NCI-H748 (cell line): ENCODE measurements at regions not wholly inside any gene's neighbourhood (a gene's known extent, or its start where the extent isn't known, plus 50 kb on each side); places are given as distances from the start of the nearest gene placed in this dataset.

Source experiments
- DNase-seq: peaks from one replicate; lab custom pipeline; 2025; ENCODE audit not compliant: unreplicated experiment; lab: John Stamatoyannopoulos, UW

DNA sequence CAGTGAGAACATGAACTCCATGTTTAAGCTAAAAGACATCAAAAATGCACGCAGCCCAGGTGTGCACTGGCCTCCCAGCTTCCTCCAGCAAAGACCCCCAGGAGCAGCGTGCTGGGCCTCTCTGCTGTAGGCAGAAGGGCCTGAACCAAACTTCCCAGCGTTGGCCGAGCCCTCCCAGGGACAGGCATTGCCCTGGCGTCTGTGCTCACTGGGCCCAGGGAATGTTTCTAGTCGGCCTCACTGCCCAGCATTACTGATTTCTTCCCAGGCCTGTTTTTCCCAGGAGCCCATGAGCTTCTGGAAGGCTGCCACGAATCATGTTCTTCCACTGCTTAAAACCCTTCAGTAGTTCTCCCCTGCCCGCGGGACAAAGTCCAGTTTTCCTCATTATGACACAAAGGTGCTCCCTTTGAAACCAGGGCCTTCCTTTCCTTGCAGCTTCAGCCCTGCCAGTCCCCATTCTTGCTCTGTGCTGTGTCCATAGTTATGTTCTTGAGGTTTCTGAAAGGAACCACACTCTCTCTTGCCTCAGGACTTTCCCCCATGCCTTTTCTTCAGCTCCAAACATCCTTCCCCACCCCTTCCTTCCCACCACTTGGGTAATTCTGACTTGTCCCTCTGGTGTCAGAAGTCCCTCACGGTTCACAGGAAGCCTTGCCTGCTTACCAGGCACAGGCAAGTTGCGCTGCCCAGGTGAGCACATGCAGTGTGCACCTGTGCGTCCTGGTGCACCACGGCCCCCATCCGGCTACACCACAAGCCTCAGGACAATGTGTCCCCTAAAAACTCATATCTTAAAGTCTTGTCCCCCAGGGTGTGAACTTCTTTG lies 93.4 kb upstream of the ENPP6 start:
- no peak for DNase-seq

DNA sequence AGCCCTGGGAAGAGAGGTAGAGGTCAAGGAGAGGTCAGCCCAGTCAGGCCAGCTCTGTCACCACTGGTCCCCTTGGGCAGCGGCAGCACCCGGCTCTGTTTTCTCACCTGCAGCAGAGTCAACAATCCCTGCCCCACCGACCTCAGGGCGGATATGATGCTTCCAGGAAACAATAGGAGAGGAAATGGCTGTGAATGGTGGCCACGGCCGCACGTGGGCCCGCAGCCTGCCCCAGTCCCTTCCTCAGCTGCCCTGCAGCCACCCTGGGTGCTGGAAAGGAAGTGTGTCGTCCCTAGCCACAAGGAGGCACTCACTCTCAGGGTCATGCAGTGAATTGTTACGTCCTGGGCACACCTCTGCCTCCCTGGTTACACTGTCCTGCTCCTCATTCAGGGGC lies 92.5 kb upstream of the ENPP6 start:
- DNase-seq, result peak; percentile 10

DNA sequence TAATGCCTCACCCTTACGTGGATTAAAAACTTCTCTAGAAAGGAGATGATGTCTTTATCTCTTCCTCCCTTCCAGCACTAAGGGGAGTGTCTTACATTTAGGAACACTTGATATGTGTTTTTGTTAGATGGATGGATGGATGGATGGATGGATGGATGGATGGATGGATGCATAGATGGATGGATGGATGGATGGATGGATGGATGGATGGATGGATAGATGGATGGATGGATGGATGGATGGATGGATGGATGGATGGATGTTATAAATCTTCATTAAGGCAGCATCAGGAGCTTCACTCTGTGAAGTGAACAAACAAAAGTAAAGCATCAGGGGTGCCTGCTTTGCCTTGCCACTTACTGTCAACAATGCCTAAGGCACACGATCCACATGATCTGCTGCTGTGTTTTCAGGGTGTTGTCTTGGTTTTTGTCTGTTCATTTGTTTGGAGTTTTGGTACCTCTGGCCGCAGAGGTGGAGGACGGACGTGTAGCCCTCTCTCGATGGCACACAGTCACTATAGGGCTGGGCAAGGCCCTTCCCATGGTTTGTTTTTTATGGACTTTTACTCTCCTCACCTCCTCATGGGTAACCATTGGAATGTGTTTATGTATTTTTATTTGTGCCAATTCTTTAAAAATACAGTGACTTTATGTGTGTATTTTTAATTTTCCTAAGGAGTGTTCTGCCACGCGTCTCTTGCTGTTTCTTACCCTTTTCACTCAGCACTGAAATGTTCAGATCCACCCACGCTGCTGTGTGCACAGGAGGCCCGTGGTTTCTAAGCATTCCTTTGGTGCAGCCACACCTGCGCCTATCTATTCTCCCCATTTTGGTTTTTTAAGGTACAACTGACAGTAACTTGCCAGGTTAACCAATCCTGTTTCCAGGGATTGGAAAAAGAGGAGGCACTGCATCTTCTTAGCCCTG lies 91.8 kb upstream of the ENPP6 start:
- DNase-seq, result no peak

DNA sequence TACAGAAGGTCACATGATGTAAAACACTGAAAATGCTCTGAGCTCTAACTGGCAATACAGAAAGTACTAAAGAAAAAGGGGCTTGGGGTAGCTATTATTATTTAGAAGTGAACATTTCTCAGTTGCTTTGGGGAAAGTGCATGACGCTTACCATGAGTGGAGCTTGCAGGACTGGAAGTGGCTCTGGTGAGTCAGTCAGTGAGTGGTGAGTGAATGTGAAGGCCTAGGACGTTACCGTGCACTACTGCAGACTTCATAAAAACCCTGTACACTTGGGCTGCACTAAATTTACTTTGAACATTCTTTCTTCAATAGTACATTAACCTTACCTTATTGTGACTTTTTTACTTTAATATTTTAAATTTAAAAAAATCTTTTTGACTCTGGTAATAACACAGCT lies 89.3 kb upstream of the ENPP6 start:
- no peak for DNase-seq

DNA sequence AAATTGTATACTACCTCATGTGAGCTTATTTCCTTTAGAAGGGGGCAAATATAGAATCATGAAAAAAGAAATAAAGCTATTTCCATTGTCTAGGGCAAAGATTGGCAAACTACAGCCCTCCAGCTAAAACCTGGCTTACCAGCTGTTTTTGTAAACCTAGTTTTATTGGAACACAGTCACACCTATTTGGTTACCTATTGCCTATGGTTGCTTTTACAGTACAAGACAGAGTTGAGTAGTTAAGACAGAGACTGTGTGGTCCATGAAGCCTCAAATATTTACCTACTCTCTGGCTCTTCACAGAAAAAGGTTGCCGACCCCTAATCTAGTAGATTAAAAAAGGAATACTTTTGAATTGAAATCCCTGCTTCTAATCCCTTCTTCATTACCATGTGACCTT lies 88.8 kb upstream of the ENPP6 start:
- DNase-seq, result no peak

DNA sequence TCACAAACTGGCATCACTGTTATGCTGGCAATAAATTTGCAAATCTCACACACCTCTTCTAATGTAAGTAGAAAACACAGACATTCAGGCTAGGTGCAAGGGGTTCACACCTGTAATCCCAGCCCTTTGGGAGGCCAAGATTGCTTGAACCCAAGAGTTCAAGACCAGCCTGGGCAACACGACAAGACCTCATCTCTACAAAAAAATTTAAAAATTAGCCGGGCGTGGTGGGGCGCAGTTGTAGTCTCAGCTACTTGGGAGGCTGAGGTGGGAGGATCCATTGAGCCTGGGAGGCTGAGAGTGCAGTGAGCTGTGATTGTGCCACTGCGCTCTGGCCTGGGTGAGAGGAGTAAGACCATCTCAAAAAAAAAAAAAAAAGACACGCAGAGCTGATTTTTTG lies 83.1 kb upstream of the ENPP6 start:
- DNase-seq, result no peak

DNA sequence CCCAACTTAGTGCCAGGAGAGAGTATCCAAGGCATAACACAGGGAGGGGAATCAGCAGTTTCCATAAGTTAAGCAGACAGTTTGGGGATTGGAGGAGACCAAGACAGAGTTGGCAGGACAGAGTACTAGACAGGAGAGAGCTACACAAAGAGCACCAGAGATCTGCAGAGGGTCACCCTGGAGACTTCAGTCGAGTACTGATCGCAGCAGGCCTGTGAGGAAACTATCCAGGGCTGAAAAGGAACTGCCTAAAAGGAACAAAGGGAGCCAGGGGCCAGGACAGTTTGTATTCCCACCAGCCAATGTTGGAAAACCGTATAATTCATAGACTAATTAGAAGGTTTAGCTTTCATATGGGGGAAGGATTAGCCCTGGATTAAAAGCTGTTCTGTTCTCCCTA lies 80.6 kb upstream of the ENPP6 start:
- no peak for DNase-seq

DNA sequence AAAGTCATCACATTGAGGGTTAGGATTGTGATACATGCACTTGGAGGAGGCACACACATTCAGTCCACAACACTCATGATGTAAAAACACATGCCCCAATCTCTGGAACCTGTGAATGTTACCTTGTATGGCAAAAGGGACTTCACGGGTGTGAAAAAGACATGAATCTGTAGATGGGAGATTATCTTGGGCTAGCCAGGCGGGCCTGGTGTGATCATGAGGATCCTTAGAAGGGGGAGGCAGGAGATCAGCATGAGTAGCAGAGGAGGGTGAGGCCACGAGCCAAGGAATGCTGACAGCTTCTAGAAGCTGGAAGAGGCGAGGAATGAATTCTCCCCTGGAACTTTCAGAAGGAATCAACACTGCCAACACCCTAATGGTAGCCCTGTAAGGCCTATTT lies 77.5 kb upstream of the ENPP6 start:
- DNase-seq, result no peak

DNA sequence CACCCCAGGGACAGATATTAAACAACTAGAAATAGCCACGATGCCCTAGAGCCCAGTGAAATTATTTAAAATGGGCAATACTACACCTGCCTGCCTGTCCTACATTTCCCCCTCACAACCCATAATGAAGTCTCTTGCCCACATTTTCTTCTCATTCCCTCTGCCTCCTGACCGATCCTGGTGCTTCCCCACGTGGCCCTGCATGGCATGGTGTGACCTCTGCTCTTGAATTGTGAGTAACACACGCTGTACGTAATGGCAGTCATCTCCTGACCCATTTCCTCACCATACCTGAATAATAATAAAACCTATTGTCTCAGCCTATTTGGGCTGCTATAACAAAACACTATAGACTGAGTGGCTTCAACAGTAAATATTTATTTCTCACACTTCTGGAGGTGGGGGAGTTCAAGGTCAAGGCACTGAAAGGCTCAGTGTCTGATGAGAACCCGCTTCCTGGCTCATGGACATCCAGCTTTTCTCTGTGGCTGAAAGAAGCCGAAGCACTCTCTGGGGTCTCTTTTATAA lies 77.0 kb upstream of the ENPP6 start:
- no peak for DNase-seq

DNA sequence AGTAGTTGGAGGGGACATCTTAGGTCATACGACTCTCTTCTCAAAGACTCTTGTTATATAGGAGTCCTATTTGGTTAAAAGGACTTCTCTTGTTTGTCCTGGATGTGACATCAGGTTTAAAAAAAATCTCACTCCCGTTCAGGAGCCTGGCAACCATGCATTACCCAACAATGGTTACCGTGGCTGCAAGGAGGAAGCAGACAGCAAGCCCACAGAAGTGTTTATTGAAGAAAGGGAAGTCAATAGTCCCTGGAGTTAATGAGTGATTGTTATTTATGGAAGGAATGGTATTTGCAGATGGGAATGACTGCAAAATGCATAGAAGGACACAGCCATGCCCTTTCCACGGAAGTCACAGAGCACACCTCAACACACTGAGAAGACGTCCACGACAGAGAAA lies 75.9 kb upstream of the ENPP6 start:
- DNase-seq, result peak; percentile 25

DNA sequence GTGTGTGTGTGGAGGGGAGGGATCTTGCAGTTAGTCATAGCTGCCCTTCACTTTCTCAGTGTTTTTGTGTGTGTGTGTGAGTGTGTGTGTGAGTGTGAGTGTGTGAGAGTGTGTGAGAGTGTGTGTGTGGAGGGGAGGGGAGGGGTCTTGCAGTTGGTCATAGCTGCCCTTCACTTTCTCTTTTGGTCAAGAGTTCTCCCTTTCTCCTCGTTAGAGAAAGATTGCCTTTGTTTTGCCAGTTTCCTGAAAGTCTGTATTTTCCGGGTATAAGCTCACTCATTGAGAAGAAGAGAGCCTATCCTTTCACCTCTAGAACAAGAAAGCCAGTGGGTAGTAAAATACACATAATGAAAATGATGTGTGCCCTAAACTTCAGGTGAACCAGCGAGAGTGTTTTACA lies 75.2 kb upstream of the ENPP6 start:
- no peak for DNase-seq

DNA sequence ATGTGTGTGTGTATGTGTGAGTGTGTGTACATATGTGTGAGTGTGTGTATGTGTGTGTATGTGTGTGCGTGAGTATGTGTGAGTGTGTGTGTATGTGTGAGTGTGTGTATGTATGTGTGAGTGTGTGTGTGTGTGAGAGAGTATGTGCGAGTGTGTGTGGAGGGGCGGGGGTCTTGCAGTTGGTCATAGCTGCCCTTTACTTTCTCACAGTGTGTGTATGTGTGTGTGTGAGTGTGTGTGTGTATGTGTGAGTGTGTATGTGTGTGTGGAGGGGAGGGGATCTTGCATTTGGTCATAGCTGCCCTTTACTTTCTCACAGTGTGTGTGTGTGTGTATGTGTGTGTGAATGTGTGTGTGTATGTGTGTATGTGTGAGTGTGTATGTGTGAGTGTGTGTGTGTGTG lies 74.8 kb upstream of the ENPP6 start:
- no peak for DNase-seq

DNA sequence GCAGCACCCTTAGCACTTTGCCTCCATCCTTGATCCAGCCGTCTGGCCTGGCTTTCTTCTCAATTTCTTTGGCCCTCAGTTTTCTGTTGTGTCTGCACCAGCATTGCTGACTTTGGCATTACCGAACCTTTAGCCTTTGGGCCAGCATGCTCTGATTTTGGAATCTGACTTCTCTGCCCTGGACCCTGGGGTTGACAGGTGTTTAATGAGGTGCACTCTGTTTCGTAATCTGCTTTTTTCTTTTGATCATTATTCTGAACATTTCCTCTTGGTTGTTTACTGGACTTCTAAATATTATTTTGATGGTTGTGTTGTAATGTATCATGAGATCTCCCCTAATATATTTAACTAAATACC lies 71.5 kb upstream of the ENPP6 start:
- no peak for DNase-seq

DNA sequence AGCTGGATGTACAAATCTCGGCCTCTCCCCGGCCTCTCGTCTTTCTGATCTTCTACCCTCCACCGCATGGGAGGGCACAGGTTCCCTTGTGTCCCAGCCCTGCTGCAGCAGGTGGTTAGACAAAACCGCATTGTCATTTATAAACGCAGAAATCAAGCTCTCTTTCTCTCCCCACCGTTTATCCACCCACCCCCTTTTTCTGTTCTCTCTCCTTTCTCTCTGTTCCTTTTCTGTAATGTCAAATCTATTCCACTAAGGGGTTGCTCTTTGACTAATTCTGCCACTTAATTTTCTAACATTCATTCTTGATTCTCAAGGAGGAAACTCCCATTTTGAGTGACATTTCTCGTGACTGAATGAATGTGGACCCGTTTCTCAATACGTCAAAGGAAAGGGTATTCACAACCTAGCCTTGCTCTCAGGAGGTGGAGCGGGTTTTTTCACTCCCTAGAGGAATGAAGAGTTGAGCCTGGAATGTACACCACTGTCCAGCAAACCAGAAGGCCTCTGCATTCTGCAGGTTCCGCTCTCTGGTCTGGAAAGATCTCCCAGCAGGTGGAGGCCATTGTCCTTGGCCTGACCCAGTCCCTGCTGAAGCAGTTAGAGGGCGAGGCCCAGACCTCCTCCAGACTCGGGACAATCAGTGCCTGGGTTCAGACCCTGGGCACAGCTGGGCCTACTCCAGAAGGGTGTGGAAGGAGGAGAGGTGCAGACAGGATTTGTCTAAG lies 70.9 kb upstream of the ENPP6 start:
- DNase-seq, result no peak

DNA sequence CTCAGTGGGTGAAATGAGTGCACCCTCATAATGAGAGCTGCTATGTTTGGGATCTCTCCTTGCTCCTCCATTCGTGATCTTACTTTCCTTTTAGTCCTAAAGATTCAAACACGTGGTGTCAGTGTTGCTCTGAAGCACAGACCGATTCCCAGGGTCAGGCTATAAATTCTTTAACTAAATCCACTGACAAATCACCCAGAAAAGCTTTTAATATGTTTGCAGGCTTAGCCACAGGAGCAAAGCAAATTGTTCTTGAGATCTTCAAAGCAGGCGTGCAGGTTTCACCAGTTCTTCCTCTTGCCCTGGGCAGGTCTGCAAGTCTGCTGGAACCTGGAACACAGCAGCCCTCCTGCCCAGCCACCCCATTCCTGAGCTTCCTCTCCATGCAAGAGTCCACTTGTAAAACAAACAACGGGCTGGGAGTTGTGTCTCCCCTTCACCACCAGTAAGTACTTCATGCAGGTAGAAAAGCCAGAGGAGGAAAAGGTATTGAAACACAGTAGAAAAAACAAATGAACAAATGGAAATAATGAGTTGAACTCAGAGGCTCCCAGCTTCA lies 70.1 kb upstream of the ENPP6 start:
- DNase-seq, result no peak

DNA sequence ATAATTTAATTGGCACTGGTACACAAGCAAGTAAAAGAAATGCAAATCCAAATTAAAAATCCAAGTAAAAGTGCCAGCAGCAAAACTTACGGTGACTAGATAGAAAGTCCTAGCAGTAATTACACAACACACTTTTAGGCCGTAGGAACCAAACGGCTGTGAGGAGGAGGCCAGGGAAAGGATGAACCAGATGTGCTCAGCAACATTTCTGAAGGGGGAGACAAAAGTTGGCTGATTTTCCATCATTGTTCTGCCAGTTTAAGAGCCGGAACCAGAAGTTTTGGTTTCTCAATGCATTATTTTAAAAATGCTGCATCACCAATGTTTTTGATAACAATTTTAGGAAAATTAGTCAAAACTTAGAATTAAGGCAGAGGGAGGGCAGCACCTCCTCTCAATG lies 68.7 kb upstream of the ENPP6 start:
- no peak for DNase-seq

DNA sequence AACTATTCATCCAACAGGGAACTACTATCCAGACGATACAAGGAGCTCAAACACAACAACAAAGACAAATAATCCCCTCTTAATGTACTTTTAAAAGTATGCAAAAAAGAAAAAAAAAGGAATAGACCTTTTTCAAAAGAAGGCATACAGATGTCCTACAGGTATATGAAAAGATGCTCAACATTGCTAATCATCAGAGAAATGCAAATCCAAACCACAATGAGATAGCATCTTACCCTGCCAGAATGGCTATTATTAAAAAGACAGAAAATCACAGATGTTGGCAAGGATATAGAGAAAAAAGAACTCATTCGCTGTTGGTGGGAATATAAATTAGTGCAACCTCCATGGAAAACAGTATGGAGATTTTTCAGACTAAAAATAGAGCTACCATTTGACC lies 67.1 kb upstream of the ENPP6 start:
- DNase-seq, result no peak

DNA sequence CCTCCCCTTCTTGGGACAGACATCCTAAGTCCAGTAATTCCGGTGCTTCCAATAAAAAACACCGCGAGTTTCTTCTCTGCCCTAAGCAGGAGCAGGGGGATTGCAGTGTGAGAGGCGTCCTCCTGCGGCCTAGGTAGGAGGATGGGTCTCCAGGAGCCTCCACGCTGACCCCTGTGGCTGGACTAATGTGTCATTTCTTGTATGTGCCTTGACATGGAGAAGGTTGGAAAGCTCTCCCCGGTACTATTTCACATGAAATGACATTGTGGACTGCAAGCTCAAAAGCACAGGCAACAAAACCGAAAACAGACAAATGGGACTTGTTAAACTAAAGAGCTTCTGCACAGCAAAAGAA lies 66.6 kb upstream of the ENPP6 start:
- no peak for DNase-seq

DNA sequence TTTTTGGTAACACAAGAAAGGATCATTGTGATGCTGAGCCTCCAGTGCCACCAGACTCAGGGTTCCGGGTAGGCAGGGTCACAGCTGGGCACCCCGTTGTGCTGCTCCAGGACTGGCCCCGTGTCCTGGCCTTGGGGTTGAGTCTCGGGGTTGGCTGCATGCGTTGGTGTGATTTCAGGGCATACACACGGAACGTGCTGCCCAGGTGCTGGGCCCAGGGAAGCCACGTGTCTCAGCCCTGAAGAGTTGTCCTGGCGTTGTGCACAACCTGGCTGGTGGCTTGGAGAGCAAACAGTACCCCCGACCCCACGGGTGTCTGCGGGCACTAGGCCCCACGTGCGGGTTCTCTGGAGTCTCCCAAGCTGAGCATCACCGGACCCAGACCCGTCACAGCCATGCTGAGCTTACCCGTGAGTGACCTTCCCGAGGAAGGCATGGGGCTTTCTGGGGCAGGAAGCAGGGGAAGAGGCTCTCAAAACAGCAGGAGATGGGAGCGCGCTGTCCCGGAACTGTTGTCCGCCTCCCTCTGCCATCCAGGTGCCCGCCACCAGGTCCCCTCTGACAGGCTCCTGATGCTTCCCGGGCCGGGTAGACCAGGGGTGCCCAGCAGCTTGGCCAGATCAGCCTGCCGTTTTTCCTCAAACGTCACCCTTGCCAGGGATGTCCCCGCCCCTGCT lies 66.1 kb upstream of the ENPP6 start:
- no peak for DNase-seq

DNA sequence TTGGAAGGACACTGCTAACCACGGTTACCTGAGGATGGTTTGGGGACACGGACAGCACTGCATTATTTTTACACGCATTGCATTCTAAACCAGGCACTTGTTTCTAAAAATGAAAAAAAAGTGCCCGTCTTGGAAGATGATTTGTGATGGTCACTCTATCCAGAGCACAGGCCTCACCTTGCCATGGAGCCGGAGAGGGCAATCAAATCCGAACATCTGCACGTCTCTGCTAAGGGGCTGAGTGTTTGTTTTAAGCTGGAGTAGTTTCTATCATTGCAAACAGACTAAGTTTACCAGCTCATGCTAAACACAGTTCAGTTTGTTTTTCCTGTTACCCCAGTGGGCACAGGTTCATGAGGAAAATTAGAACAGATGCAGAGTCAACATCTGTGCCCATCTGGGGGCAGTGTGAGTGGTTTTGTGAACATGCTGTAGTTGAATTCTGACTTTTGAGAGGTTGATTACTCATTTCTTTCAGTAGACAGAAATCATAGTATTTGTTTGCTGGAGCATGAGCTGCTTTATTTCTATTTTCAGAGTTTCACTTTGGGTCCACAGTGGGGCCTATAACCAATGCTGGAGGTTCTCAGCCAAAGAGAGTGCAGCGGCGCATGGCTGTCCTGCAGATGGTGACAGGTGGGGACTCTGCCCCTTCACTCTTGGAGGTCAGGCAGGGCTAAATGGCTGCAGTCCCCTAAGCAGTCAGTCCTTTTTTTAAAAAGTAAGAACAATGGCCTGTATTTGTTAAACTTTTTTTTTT lies 65.4 kb upstream of the ENPP6 start:
- DNase-seq, result peak; percentile 27
